ENCODE measurements at regions not wholly inside any gene's neighbourhood (a gene's known extent, or its start where the extent isn't known, plus 50 kb on each side); places are given as distances from the start of the nearest gene placed in this dataset.

DNA sequence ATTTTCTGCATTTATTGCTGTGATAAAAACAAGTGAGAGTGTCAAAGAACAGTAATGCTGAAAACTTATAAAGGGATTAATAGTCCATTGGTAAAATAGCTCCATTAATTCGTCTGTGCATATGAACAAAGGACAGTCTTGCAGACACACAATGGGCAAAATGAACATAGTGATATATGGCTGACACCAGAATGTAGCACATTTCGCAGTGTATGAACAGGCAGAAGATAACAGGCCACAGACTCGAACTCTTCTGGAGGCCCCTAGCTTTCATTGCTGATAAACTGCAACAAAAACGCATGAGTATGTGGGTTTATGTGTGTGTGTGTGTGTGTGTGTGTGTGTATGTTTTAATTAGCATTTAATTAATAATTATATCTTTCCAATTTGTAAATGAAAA, 354.8 kb downstream of the TAF11L14 start:
- no peak for ATAC-seq
- TF ChIP-seq BACH2 (CRISPR knock-in tag; IDR thresholded peaks at IDR 0.05; ENCODE audit: borderline replicate concordance) = no peak
- no peak for TF ChIP-seq ZFP3 (CRISPR knock-in tag; IDR thresholded peaks at IDR 0.05)
- no peak for TF ChIP-seq ISL1 (CRISPR knock-in tag; IDR thresholded peaks at IDR 0.05)
- TF ChIP-seq GLIS3 (CRISPR knock-in tag; IDR thresholded peaks at IDR 0.05) = no peak
- no peak for TF ChIP-seq SNAI2 (CRISPR knock-in tag; IDR thresholded peaks at IDR 0.05)
- TF ChIP-seq OSR1 (CRISPR knock-in tag; IDR thresholded peaks at IDR 0.05) = no peak

DNA sequence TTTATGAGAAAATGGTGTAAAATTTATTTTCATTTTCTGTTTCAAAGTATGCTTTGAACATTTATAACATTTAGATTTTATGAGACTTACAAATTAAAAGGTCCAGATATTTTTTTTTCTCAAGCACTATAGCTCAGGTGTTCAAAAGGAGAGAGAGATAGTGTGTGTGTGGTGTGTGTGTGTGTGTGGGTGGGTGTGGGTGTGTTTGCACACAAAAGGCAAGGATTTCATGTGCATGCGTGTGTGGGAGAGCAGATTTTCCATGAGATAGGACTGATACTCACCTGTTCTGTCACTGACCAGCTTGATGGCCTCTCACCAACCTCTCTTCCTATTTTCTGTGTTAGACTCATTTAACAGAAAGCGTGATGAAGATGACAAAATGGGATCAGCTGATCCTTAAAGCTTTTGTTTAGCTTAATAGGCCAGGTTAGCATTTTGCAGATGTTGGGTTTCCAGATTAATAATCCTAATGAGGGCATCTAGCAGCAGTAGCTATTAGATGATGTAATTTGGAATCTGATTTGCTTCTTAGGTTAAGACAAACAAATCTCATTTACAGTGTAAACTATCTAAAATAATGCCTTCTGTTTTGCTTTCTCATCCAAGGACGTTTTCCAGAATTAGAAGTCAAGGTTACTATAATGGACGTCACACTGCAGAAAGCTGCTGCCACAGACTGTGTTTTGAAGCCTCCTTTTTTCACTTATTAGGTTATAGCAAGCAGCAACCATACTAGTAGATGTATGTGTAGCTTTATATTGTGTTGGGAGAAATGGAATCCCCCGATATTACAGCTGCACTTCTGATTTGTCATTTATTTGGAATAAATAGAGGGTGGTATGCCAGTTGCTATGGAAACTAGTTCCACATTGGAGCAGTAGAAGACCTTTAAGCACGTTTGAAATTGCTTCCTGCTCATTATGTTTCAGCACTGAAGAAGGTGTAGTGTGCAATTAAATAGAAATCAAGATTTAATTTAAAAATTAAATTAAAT, 355.6 kb downstream of the TAF11L14 start:
- ATAC-seq = no peak
- TF ChIP-seq ZNF70 (CRISPR knock-in tag; IDR thresholded peaks at IDR 0.05) = no peak
- TF ChIP-seq, protein P1, sequence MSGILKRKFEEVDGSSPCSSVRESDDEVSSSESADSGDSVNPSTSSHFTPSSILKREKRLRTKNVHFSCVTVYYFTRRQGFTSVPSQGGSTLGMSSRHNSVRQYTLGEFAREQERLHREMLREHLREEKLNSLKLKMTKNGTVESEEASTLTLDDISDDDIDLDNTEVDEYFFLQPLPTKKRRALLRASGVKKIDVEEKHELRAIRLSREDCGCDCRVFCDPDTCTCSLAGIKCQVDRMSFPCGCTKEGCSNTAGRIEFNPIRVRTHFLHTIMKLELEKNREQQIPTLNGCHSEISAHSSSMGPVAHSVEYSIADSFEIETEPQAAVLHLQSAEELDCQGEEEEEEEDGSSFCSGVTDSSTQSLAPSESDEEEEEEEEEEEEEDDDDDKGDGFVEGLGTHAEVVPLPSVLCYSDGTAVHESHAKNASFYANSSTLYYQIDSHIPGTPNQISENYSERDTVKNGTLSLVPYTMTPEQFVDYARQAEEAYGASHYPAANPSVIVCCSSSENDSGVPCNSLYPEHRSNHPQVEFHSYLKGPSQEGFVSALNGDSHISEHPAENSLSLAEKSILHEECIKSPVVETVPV (CRISPR knock-in tag; IDR thresholded peaks at IDR 0.05) = no peak
- no peak for TF ChIP-seq ESRRG (CRISPR knock-in tag; IDR thresholded peaks at IDR 0.05)
- no peak for TF ChIP-seq ARNTL (CRISPR knock-in tag; IDR thresholded peaks at IDR 0.05; ENCODE audit: borderline replicate concordance, low read depth)

DNA sequence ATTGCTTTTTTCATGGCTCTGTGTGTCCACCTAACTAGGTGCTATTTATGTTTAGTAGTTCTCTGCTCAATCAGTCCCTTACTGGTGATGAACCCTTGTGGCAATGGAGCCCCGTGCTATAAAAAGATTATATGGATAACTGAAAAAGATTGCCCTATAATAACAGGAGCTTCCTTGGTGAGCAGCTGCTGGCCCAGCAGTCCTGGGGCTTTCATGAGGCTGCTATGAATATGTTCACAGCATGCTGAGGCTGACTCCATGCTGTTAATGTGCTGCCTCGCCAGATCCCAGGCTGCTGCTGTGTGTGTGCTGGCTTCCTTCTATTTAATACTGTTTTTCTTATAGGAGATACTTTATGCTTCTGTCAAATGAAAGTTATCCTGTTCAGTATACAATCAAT, 357.5 kb downstream of the TAF11L14 start:
- TF ChIP-seq ESRRG (CRISPR knock-in tag; IDR thresholded peaks at IDR 0.05) = no peak
- no peak for TF ChIP-seq BACH2 (CRISPR knock-in tag; IDR thresholded peaks at IDR 0.05; ENCODE audit: borderline replicate concordance)
- no peak for TF ChIP-seq RARB (CRISPR knock-in tag; IDR thresholded peaks at IDR 0.05)
- TF ChIP-seq, protein P2, sequence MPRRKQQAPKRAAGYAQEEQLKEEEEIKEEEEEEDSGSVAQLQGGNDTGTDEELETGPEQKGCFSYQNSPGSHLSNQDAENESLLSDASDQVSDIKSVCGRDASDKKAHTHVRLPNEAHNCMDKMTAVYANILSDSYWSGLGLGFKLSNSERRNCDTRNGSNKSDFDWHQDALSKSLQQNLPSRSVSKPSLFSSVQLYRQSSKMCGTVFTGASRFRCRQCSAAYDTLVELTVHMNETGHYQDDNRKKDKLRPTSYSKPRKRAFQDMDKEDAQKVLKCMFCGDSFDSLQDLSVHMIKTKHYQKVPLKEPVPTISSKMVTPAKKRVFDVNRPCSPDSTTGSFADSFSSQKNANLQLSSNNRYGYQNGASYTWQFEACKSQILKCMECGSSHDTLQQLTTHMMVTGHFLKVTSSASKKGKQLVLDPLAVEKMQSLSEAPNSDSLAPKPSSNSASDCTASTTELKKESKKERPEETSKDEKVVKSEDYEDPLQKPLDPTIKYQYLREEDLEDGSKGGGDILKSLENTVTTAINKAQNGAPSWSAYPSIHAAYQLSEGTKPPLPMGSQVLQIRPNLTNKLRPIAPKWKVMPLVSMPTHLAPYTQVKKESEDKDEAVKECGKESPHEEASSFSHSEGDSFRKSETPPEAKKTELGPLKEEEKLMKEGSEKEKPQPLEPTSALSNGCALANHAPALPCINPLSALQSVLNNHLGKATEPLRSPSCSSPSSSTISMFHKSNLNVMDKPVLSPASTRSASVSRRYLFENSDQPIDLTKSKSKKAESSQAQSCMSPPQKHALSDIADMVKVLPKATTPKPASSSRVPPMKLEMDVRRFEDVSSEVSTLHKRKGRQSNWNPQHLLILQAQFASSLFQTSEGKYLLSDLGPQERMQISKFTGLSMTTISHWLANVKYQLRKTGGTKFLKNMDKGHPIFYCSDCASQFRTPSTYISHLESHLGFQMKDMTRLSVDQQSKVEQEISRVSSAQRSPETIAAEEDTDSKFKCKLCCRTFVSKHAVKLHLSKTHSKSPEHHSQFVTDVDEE (CRISPR knock-in tag; IDR thresholded peaks at IDR 0.05) = no peak
- no peak for TF ChIP-seq ZFP3 (CRISPR knock-in tag; IDR thresholded peaks at IDR 0.05)
- no peak for TF ChIP-seq CSDC2 (CRISPR knock-in tag; IDR thresholded peaks at IDR 0.05)
- TF ChIP-seq PPARA (CRISPR knock-in tag; IDR thresholded peaks at IDR 0.05; ENCODE audit: borderline replicate concordance) = no peak
- TF ChIP-seq ZNF70 (CRISPR knock-in tag; IDR thresholded peaks at IDR 0.05) = no peak
- TF ChIP-seq, protein P3, sequence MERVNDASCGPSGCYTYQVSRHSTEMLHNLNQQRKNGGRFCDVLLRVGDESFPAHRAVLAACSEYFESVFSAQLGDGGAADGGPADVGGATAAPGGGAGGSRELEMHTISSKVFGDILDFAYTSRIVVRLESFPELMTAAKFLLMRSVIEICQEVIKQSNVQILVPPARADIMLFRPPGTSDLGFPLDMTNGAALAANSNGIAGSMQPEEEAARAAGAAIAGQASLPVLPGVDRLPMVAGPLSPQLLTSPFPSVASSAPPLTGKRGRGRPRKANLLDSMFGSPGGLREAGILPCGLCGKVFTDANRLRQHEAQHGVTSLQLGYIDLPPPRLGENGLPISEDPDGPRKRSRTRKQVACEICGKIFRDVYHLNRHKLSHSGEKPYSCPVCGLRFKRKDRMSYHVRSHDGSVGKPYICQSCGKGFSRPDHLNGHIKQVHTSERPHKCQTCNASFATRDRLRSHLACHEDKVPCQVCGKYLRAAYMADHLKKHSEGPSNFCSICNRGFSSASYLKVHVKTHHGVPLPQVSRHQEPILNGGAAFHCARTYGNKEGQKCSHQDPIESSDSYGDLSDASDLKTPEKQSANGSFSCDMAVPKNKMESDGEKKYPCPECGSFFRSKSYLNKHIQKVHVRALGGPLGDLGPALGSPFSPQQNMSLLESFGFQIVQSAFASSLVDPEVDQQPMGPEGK (CRISPR knock-in tag; IDR thresholded peaks at IDR 0.05; ENCODE audit: borderline replicate concordance) = no peak
- TF ChIP-seq TOX (CRISPR knock-in tag; IDR thresholded peaks at IDR 0.05; ENCODE audit: borderline replicate concordance) = no peak
- no peak for TF ChIP-seq ZFP30 (CRISPR knock-in tag; IDR thresholded peaks at IDR 0.05)
- TF ChIP-seq SNAI2 (CRISPR knock-in tag; IDR thresholded peaks at IDR 0.05) = no peak
- TF ChIP-seq, protein P1 (CRISPR knock-in tag; IDR thresholded peaks at IDR 0.05) = no peak
- no peak for TF ChIP-seq ZNF8 (CRISPR knock-in tag; IDR thresholded peaks at IDR 0.05)
- no peak for TF ChIP-seq ISL1 (CRISPR knock-in tag; IDR thresholded peaks at IDR 0.05)
- TF ChIP-seq ZNF565 (CRISPR knock-in tag; conservative IDR thresholded peaks at IDR 0.05; ENCODE audit: low read depth) = no peak
- no peak for ATAC-seq

DNA sequence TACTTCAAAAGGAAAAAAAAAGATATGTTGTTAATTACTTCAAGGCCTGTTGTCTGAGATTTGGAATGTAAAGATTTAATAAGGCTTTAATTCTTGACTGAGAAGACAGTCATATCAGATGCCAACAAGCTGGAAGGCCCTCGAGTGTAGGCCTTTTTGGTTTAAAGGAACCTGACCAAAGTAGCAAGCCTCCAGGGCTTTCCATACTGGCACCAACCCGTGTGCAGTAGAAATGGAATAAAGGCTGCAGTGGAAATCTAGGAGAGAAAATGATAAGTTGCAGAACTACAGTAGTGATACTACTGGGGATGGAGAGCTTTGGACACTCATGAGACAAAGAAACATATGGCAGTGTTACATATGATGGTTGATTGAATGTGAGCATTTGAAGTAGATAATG, 358.0 kb downstream of the TAF11L14 start:
- TF ChIP-seq ZC3H10 (CRISPR knock-in tag; IDR thresholded peaks at IDR 0.05) (no peak), BACH2 (CRISPR knock-in tag; IDR thresholded peaks at IDR 0.05; ENCODE audit: borderline replicate concordance) (no peak), CSDC2 (CRISPR knock-in tag; IDR thresholded peaks at IDR 0.05) (no peak), GLIS3 (CRISPR knock-in tag; IDR thresholded peaks at IDR 0.05) (no peak), ZNF565 (CRISPR knock-in tag; conservative IDR thresholded peaks at IDR 0.05; ENCODE audit: low read depth) (no peak), SNAI2 (CRISPR knock-in tag; IDR thresholded peaks at IDR 0.05) (no peak)
- TF ChIP-seq, protein P4, sequence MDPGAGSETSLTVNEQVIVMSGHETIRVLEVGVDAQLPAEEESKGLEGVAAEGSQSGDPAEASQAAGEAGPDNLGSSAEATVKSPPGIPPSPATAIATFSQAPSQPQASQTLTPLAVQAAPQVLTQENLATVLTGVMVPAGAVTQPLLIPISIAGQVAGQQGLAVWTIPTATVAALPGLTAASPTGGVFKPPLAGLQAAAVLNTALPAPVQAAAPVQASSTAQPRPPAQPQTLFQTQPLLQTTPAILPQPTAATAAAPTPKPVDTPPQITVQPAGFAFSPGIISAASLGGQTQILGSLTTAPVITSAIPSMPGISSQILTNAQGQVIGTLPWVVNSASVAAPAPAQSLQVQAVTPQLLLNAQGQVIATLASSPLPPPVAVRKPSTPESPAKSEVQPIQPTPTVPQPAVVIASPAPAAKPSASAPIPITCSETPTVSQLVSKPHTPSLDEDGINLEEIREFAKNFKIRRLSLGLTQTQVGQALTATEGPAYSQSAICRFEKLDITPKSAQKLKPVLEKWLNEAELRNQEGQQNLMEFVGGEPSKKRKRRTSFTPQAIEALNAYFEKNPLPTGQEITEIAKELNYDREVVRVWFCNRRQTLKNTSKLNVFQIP (CRISPR knock-in tag; IDR thresholded peaks at IDR 0.05; ENCODE audit: borderline replicate concordance, low read depth) = no peak
- ATAC-seq = no peak
